DMS114 treated with DMSO at 0.1 percent for 48 hours (cell line): ENCODE measurements at regions not wholly inside any gene's neighbourhood (a gene's known extent, or its start where the extent isn't known, plus 50 kb on each side); places are given as distances from the start of the nearest gene placed in this dataset.
"Not testable (repeated sequence)": the region's sequence is repeated elsewhere in the genome, so short reads cannot be mapped to it uniquely, and the experiment has no call there.

ENCODE experiments used
- DNase-seq: peaks from one replicate; lab custom pipeline; 2025; ENCODE audit not compliant: unreplicated experiment; lab: John Stamatoyannopoulos, UW

DNA sequence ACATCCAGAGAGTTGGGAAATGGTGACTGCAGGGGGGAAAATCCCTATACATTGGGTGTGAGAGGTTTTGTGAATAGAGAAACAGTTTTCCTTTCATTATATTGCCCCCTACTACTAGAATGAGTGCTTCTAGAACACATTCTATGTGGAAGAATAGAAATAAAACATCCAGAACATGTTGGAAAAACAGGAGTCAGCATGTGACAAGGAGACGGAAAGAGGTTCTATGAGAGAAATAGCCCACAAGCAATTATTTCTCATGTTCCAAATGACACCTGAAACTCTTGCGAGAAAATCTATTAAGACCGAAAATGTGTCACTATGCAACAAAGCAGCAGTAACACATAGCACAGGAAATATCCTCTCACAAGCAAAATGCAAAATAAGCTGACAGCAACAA lies 202.7 kb upstream of the SPOPL start:
- no peak for DNase-seq

DNA sequence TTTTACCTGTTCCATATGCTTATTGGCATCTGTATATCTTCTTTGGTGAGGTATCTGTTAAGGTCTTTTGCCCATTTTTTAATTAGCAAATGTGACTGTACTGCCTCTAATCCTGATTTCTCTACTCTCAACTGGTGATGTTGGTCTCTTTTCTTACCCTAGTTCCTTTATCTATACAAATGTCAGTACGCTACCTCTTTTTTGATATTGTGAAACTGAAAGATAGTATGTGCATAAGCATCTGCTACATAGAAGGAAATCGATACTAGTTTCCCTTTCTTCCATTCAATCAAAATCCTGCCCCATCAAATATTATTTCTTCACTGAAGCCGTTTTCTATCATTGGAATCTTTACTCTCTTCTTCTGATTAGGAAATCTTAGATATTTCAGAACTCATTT lies 194.9 kb upstream of the SPOPL start:
- DNase-seq: no peak

DNA sequence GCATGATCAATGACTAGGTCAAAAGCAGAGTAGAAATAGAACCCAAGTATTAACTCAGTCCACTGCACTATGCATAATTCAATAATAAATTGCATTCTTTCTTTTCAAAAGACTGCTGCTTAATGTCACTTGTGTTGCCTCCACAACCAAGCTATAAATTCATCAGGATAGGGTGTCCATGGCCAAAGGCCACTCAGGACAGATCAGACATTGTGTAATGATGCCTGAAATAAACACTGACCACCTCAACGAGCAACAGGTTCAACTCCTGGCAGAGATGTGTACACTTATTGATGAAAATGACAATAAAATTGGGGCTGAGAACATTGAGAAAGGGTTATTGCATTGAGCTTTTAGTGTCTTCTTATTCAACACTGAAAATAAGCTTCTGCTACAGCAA lies 194.5 kb upstream of the SPOPL start:
- no peak for DNase-seq

DNA sequence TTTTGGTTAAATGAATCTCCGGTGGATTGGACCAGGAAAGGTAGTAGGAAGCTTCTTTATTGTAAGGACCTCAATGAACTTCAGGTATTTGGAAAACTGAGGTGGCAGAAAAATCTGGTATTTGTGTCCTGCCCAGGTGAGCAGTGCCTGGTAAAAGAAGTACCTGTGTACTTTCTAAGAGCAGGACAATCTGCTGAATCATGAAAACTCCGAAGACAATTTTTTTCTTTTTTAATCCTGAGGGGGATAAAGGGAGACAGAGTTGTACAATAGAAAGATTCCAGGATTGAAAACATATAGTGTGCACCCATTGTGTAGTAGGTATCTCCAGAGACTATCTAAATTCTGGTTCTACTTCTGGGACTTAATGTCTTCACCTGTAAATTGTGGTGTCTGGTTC lies 191.8 kb upstream of the SPOPL start:
- no peak for DNase-seq

DNA sequence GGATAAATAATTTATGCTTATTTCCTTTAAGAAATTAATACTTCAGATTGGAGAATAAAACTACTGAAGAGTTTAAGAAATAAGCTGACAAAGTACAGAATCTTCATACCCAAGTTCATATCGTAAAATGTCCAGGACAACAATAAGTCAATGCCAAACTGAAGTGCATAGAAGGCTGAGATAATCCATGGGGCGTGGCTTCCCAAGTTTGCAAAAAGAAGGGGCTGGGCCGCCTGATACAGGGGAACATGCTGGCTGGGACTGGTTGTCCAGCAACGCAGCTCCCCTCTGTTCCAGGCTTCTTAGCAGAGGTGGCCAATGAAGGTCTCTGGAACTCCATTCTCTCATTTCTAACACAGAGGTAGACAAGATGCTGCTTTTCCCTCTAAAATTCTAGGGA lies 189.5 kb upstream of the SPOPL start:
- no peak for DNase-seq

DNA sequence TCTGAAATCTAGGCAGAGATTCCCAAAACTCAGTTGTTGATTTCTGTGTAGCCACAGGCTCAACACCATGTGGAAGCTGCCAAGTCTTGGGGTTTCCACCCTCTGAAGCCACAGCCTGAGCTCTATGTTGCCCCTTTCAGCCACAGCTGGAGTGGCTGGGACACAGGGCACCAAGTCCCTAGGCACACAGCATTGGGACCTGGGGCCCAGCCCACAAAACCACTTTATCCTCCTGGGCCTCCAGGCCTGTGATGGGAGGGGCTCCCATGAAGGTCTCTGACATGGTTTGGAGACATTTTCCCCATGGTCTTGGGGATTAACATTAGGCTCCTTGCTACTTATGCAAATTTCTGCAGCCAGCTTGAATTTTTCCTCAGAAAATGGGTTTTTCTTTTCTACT lies 186.0 kb upstream of the SPOPL start:
- DNase-seq: not testable (repeated sequence)

DNA sequence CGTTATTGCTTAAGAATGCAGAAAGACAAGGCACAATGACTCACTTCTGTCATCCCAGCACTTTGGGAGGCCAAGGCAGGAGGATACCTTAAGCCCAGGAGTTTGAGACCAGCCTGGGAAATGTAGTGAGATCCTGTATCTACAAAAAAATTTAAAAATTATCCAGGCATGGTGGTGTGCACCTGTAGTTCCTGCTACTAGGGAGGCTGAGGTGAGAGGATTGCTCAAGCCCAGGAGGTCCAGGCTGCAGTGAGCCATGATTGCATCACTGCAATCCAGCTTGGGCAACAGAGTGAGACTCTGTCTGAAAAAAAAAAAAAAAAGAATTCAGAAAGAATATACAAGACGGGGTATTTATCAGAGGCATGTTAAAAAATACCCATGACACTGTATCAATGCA lies 182.0 kb upstream of the SPOPL start:
- no peak for DNase-seq

DNA sequence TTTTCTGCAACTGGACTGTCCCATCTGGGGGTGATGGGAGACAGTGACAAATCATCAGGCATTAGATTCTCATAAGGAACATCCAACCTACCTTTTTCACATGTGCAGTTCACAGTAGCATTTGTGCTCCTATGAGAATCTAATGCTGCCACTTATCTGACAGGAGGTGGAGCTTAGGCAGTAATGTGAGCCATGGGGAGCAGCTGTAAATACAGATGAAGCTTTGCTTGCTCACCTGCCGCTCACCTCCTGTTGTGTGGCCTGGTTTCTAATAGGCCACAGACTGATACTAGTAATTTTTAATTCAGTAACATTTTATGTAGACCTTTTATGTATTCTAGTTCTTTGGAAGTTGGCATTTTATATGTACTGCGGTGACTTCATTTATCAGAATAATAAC lies 180.1 kb upstream of the SPOPL start:
- no peak for DNase-seq

DNA sequence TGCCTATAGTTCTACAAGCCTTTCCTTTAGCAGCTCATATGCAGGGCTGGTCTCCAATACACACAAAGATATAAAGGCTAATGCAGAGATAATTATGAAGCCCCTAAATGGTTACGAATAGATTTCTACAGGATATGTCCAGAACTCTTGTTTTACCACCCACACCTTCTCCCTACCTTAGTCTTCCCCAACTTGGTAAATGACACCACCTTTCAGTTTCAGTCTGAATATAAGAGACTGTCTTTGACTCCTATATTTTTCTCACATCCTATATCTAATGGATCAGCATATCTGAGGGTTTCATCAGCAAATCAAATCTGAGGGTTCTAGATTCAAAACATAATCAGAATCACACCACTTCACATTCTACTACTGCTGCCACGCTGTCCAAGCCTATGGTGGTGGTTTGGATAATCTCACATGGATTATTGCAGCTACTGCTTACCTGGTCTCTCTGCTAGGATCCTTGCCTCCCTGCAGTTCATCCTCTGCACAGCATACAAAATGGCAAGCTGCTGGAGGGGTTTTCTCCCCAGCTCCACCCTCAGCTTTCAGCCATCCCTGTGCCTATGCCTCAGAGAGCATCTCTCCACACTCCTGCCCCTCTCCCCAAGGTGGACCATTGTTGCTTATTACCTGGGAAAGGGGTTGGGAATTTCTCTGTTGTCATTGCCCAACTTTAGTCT lies 178.0 kb upstream of the SPOPL start:
- no peak for DNase-seq

DNA sequence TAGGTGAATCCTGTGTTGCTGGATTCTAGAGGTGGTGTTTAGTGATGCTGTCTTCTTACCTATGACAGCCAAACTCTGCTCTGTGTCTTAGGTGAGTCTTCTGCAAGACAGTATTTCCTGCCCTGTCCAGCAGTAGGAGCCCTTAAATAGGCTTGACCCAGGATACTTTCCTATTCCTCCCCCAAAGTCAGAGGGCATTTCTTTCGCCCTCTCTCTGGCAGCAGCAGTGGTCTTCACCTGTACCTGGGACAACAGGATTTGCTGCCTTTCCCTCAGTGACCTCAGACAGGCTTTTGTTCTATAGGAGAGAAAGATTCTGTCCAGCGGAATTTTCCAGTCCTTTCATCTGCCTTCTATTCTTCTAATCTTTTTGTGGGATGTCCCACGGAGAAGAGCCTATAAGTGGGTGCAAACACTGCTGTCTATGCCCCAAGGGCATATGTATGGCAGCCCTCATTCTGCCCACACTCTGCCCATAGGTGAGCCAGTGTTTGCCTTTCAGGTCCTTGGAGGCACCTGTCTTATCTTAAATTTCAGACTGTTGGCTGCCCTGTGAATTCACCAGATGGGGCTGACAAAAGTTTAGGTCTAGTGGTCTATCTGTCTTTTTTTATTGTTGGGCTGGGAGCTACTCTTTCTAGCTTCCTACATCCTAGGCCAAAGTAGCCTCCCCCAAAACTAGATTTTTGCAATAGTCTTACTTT lies 177.3 kb upstream of the SPOPL start:
- DNase-seq: no peak

DNA sequence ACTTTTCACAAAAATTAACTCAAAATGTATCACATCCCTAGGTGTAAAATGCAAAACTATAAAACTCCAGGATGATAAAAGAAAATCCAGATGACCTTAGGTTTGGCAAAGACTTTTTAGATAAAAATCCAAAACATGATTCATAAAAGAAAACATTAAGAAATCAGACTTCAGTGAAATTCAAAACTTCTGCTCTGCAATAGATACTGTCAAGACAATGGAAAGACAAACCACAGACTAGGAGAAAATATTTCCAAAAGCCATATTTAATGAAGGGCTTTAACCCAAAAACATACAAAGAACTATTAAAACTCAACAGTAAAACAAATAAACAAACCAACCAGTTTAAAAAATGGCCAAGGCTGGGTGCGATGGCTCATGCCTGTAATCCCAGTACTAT lies 173.6 kb upstream of the SPOPL start:
- no peak for DNase-seq

DNA sequence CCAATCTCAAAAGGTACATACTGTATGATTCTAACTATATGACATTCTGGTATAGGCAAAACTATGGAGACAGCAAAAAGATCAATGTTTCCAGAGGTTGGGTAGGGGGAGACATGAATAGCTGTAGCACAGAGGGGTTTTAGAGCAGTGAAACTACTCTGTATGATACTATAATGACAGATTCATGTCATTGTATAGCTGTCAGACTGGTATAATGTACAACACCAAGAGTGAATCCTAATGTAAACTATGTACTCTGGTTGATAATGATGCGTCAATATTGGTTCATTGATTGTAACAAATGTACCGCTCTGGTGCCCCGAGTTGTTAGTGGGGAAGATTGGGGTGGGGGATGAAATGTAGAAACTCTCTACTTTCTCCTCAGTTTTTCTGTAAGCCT lies 172.4 kb upstream of the SPOPL start:
- no peak for DNase-seq

DNA sequence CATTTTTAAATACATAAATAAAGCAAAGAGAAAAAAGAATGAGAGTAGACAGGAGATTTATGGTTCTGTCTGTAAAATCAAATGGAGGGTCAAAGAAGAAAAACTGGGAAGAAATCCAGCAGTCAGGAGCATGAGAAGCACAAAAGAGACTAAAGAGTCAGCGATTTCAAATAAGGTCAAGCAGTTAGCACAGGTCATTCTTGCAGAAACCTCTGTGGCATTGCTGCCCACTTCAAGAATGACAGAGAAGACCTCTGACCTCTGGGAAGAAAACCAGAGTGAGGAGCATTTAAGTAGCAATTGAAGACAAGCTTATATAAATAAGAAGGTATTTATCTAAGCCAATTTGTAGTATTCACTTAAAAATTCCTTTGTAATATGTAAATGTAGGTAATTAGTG lies 172.0 kb upstream of the SPOPL start:
- DNase-seq: no peak

DNA sequence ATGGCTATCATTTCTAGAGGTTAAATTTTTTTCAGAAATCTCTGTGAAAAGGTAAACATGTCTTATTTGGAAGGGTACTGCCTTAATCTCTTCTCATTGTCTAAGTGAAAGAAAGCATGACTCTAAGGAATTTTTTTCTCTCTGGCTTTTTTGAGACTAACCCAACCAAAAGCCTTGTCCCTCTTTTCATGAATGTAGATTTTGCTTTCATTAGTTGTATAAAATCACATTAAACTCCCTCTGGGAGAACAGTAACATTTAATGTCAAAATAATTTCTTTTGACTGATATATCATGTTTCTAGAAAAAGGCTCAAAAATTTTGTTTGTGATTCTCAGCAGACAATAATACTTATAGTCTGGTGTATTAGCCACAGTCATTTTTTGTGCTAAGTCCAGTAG lies 168.4 kb upstream of the SPOPL start:
- DNase-seq: no peak

DNA sequence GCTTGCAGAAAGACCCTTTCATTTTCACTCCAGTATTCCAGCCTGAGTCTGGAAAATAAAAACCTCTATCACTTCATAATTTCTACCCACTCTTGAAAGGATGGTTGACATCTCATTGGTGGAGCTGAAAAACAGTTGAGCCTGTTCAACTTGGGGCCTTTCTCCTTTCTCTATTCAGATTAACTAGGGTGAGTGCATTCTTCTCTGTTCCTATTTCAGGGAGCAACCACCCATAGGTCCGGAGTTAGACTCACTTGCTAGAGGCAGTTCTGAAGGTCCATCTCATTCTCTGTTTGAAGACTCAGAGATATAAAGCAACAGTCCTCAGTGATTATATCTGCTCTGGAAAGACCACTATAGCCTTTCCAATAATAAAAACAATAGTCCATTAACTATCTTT lies 167.9 kb upstream of the SPOPL start:
- DNase-seq: no peak

DNA sequence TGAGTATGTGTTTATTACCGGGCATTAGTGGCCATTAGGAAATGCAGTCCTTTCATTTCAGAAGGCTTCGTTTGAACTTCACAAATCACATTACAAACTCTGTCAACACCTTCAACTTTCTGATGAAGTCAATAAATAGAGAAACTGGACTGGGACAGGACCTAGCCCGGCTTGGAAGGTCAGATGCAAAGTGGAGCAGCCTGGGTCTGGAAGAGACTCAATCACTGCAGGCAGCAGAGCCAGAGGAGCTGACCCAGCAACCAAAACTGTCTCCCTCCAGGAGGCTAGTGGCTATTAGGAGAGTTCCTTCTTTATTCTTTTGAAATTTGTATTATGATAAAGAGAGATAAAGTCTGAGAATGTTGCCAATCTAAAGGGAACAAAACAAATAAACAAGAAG lies 167.2 kb upstream of the SPOPL start:
- no peak for DNase-seq

DNA sequence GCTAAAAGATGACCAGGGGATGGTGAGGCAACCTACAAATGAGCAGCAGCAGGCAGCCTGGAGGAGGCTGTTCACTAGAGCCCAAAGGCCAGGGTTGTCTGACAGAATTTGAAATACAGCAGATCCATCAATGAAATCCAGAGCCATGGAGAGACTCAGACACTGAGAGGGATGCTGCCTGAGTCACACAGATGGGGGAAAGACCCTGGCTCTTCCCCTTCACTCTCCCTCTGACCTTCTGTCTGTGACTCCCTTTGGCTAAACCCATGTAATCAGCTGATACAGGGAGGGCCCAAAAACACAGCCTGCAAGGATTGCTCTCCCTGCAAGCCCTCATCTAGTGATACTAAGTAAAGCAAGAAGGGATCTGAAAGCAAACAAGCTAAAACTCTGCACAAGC lies 166.5 kb upstream of the SPOPL start:
- DNase-seq: no peak

DNA sequence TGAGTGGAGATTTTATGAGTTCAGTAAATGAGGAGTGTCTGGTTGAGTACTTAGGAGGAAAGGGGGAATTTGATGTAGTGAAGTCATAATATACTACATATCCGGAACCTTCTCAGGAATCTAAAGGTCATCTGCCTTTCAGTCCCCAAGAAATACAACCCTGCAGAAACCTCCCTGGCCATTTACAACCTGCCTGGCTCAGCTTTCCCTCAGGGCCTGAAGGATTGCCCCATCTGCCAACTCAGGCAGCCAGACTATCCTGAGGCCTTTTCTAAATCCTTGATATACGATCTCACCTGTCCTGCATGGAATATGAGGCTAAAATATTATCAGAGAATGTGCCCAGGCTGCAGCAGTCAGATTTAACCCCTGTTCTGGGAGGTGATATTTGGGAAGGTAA lies 165.4 kb upstream of the SPOPL start:
- no peak for DNase-seq

DNA sequence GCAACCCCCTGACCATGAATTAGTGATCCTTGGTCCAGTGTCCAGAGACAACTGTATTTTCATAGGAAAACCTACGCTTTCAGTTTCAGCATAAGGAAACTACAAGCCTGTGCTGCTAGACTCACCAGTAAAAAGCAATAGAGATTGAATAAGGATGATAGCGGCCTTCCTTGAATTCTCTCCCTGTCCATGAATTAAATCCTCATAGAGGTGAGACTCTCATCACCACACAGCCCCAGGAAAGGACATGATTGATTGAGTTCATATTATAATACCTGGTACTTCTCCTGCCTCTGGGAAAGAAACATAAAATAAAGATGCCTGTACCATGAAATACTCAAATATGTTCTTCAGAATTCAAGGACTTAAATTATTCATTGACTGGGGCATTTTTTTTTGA lies 146.3 kb upstream of the SPOPL start:
- DNase-seq: no peak

DNA sequence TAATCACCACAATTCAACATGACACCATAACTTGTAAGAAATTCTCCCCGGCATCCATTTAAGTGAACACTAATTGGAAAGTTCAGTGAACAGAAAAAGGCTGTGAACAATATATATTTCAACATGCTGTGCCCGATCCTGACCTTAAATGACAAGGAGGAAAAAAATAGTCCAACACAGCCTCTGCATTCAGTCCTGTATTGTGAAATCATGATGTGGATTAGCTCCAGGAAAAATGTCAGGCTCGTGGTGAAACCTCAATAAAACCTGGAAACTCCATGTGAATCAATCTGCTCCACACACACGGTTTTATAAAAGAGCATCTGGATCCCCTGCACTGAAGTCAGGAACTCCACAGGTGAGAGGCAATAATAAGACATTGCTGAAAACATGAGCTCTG lies 145.4 kb upstream of the SPOPL start:
- no peak for DNase-seq

DNA sequence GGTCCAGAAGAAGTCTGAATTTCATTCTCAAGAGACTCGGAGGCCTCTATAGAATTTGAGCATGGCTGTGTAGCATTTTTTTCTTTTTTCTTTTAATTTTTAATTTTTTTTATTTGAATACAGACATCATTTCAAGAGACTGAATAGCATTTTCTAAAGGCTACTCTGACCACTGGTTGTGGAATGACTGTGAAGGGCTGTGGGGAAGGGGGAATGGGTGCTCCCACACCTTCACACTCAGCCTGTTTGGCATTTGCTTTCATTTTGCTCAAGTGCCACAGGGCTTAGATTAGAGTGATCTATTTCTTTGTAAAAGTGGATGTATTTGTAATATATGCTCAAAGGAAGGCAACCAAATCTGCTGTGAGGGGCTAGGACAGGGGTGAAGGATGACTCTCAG lies 142.0 kb upstream of the SPOPL start:
- no peak for DNase-seq

DNA sequence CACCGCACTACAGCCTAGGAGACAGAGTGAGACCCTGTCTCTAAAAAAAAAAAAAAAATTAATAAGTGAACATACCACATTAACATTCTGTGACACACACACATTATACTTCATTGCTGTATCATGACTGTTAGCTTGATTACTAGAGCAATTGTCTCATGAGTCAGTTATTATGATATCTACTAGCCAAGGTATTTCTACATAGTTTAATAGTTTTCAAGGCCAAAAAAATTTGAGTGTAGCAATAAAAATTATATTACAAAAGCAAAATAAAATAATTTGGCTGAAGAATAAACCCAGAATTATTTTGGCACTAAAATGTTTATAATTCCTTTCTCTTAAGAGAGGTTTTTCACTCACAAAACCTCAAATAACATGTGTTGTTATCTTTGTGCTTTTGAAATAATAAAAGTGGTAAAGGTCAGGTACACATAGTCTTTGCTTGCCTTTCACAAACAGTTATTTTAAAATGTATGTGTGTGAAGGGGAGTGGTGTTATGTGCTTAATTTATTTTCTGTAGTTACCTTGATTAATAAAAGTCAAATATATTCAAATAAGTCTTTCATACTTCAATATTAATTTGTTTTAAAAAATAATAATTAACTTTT lies 136.9 kb upstream of the SPOPL start:
- DNase-seq: no peak

DNA sequence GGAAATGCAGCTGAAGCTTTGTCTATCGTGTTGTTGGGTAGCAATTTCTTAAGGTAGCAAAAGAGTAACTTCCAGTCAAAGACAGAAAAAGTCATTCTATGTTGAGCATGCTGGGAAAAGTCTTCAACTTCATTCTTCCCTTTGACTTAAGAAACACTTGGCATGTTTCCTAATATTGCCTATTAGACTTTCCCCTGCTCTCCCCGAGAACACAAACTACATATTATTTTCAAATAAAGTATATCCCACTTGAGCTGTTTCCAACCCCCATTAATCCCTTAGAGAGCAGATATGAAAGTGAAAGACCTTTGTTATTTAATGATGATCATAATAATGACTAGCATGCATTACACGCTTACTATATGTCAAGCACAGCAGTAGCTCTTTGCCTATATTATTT lies 136.0 kb upstream of the SPOPL start:
- no peak for DNase-seq
